AG04449 (cell line): ENCODE measurements at regions not wholly inside any gene's neighbourhood (a gene's known extent, or its start where the extent isn't known, plus 50 kb on each side); places are given as distances from the start of the nearest gene placed in this dataset.

Source experiments
- CTCF ChIA-PET: fragments of 350-600 bp; formaldehyde crosslinking; extraction: SDS; loops from one replicate; lab custom pipeline; 2021; ENCODE audit warnings: antibody characterized with exemption; lab: Yijun Ruan, JAX
- POLR2A ChIA-PET: fragments of 400-600, 350-600 bp; formaldehyde crosslinking; extraction: SDS; loops from one replicate; lab custom pipeline; 2020; ENCODE audit warnings: antibody characterized with exemption, inconsistent platforms; lab: Yijun Ruan, JAX
- DNase-seq: peaks from one replicate; pipeline ENCODE4 v3.0.0-alpha.2; 2010; ENCODE audit warnings: low read depth, low spot score
- H3K4me3 ChIP-seq: 2 replicates; pipeline ENCODE4 v1.5.1; 2011; ENCODE audit warnings: low read depth, mild to moderate bottlenecking, control low read depth, low read length
- CTCF ChIP-seq: IDR thresholded peaks from one replicate; pipeline ENCODE4 v1.5.1; 2011; ENCODE audit warnings: mild to moderate bottlenecking, moderate library complexity, low read length, control low read depth, inconsistent platforms; ENCODE audit not compliant: insufficient read depth; ENCODE audit errors: missing control alignments

DNA sequence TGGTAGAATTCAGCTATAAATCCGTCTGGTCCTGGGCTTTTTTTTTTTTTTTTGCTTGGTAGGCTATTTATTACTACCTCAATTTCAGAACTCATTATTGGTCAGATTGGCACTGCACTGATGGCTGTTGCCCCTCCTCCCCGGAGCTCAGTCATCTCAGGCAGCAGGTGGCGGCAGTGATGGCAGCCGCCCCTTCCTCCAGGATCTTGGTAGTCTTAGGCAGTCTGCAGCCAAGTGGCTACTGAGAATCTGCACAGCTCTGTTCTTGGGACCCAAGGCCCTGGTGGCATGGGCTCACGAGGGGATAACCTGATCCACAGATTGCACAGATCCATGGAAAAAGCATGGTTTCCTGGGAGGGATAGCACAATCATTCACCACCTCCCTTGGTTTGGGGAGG is 77.9 kb downstream of the GPR85 start:
- no peak for DNase-seq
- TF ChIP-seq CTCF = no peak
- POLR2A ChIA-PET = no interaction called here
- CTCF ChIA-PET = interaction anchor here (1.5 to 2.2 kb wide), 2 partner anchors 280 to 413 kb away, joined by 4 to 6 read pairs; no protein-coding TSS in a partner anchor
- no peak overlapping the region for H3K4me3 ChIP-seq

- no peak for TF ChIP-seq CTCF
- H3K4me3 ChIP-seq = no peak overlapping the region
- POLR2A ChIA-PET = no interaction called here
- CTCF ChIA-PET = interaction anchor here (1.2 kb wide), 1 partner anchor 10 kb away, joined by 5 read pairs; no protein-coding TSS in a partner anchor
- no peak for DNase-seq
Measured at GRCh38 chr7:113004726-113005454, 81.7 kb downstream of the GPR85 start.

GRCh38 chr7:113000316-113001020 is 86.2 kb downstream of the GPR85 start:
- TF ChIP-seq CTCF = no peak
- ChIA-PET POLR2A (no interaction called here), CTCF (no interaction called here)
- H3K4me3 ChIP-seq = no peak overlapping the region
- DNase-seq = no peak

DNA sequence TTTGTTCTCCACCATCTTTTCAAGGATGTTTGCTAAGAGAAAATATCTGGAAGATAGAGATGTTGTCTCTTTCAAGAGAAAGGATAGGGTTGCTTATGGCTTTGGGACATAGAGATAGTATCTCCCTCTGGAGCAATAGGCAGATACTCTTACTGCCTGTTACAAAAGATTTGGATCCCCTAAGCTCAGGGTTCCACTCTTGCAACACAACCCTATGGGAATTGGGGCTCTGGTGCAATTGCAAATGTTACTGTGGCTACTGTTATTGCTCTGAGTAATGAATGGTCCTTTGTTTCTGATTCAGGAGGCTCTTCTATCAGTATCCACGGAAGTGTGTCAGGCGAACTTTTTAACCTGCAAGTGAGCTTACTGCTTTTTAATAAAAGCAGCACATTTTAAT is 88.8 kb downstream of the GPR85 start:
- POLR2A ChIA-PET = no interaction called here
- H3K4me3 ChIP-seq = no peak overlapping the region
- no peak for DNase-seq
- CTCF ChIA-PET = interaction anchor here (2.0 kb wide), 1 partner anchor 16 kb away, joined by 14 read pairs; no protein-coding TSS in a partner anchor
- no peak for TF ChIP-seq CTCF

GRCh38 chr7:112996331-112996871 is 90.2 kb downstream of the GPR85 start:
- no peak for TF ChIP-seq CTCF
- no peak overlapping the region for H3K4me3 ChIP-seq
- POLR2A ChIA-PET = interaction anchor here (0.6 kb wide), 1 partner anchor 544 kb away, joined by 3 read pairs; no protein-coding TSS in a partner anchor
- CTCF ChIA-PET = interaction anchor here (0.7 to 1.5 kb wide), 2 partner anchors 14 to 19 kb away, joined by 3 read pairs; no protein-coding TSS in a partner anchor
- no peak for DNase-seq
